HFFc6 (cell line): ENCODE measurements at regions not wholly inside any gene's neighbourhood (a gene's known extent, or its start where the extent isn't known, plus 50 kb on each side); places are given as distances from the start of the nearest gene placed in this dataset.

ENCODE experiments used
- DNase-seq: peaks from one replicate; pipeline ENCODE4 v3.0.0-alpha.2; 2018
- H3K27ac Mint-ChIP-seq: 2 replicates; pipeline ENCODE4 v1.8.0; 2020; ENCODE audit warnings: mild to moderate bottlenecking, mixed read lengths
- H3K27me3 Mint-ChIP-seq: 2 replicates; pipeline ENCODE4 v1.8.0; 2021; ENCODE audit warnings: mild to moderate bottlenecking, moderate library complexity, mixed read lengths; ENCODE audit not compliant: insufficient read depth
- H3K36me3 Mint-ChIP-seq: 2 replicates; pipeline ENCODE4 v1.8.0; 2021; ENCODE audit warnings: low read depth, mixed read lengths
- H3K4me1 Mint-ChIP-seq: 2 replicates; pipeline ENCODE4 v1.8.0; 2020; ENCODE audit warnings: low read depth, mixed read lengths
- H3K4me3 Mint-ChIP-seq: 2 replicates; pipeline ENCODE4 v1.8.0; 2020; ENCODE audit warnings: mild to moderate bottlenecking, moderate library complexity, mixed read lengths
- H3K9me3 Mint-ChIP-seq: 2 replicates; pipeline ENCODE4 v1.8.0; 2020; ENCODE audit warnings: mild to moderate bottlenecking, mixed read lengths
- CTCF ChIP-seq: fragments of 200-600 bp; sonication (generic); IDR thresholded peaks from 2 replicates; pipeline ENCODE4 v1.5.0; 2021; ENCODE audit warnings: antibody characterized with exemption, mild to moderate bottlenecking

GRCh38 chr5:135240283-135240633, 158.8 kb downstream of the MACROH2A1 start:
- TF ChIP-seq CTCF, result no peak

GRCh38 chr5:135239453-135240282, 159.4 kb downstream of the MACROH2A1 start:
- Mint-ChIP-seq H3K4me1 (peaks cover 54% of the 10 kb centered on the region), H3K4me3 (no peak overlapping the region), H3K27ac (no peak overlapping the region; the same call in 1 of the 2 replicates), H3K9me3 (no peaks in the 10 kb centered on the region), H3K27me3 (peaks cover 2% of the 10 kb centered on the region), H3K36me3 (peaks cover 5% of the 10 kb centered on the region; the same call in 1 of the 2 replicates)
- no peak for TF ChIP-seq CTCF
- DNase-seq, result no peak

More at GRCh38 chr5:135240283-135240633, 158.8 kb downstream of the MACROH2A1 start:
- no peak for DNase-seq
- Mint-ChIP-seq H3K36me3 (peaks cover 5% of the 10 kb centered on the region; the same call in 1 of the 2 replicates), H3K9me3 (no peaks in the 10 kb centered on the region), H3K4me1 (peaks cover 54% of the 10 kb centered on the region), H3K27ac (no peak overlapping the region; the same call in 1 of the 2 replicates), H3K4me3 (no peak overlapping the region), H3K27me3 (peaks cover 2% of the 10 kb centered on the region)

DNA sequence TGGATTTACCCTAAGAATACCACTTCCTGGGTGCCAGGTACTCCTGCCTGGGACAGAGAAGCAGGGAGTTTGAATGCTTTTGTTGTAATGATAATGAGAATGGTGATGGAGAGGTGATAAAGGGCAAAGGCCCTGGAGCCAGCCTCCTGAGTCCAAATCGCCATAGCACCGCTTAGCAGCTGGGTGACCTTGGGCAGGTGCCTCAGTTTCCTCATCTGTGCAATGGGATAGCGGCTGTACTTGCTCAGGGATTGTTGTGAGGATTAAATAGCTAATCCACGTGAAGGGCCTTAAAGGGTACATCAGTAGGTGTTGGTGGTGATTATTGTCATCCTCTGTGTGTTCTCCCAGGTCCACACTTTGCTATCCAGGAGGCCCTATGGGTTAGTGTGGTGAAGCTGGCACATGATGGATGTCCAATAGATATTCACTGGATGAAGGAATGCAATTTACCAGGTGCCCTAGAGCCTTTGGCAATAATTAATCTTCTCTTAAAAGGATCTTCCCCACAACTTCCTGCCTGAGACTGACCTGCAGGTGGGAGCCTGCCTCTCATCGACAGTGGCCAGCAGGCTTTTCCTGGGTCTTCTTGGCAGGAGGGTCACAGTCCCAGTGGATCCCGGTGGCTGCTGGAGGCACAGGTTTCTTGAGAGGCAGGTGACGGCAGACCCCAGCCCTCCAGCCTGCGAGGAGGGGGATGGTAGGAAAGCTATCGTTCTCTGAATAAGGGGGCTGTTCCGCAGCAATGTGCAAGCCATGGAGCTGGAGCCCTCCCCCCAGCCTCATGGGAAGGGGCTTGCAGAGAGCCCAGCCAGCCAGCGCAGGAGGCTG, 160.2 kb downstream of the MACROH2A1 start:
- H3K4me1 Mint-ChIP-seq, result peaks cover 54% of the 10 kb centered on the region
- peaks cover 4% of the 10 kb centered on the region for H3K27me3 Mint-ChIP-seq
- no peak overlapping the region for H3K27ac Mint-ChIP-seq
- peaks cover 5% of the 10 kb centered on the region; the same call in 1 of the 2 replicates for H3K36me3 Mint-ChIP-seq
- H3K4me3 Mint-ChIP-seq, result no peak overlapping the region
- no peak for TF ChIP-seq CTCF
- no peak for DNase-seq
- no peaks in the 10 kb centered on the region for H3K9me3 Mint-ChIP-seq

DNA sequence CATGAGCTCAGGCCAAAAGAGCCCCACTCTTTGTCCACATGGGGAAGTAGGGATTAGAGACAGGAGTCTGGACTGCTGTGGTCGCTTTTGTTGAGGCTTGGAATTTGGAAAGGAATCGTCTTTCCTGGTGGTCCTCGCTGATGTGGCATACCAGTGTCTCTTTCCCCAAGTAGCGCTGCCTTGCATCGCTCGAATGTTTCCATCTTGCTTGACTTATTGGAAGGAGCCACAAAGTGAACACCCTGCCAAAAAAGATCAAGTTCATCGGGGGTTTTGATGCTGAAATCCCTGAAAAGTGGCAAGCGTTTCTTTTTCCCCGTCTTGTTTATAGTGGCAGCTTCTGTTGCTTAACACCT, 161.3 kb downstream of the MACROH2A1 start:
- Mint-ChIP-seq H3K27ac (no peak overlapping the region), H3K36me3 (peaks cover 5% of the 10 kb centered on the region; the same call in 1 of the 2 replicates), H3K27me3 (peaks cover 4% of the 10 kb centered on the region), H3K4me1 (peaks cover 50% of the 10 kb centered on the region), H3K4me3 (no peak overlapping the region), H3K9me3 (no peaks in the 10 kb centered on the region)
- no peak for DNase-seq
- no peak for TF ChIP-seq CTCF

DNA sequence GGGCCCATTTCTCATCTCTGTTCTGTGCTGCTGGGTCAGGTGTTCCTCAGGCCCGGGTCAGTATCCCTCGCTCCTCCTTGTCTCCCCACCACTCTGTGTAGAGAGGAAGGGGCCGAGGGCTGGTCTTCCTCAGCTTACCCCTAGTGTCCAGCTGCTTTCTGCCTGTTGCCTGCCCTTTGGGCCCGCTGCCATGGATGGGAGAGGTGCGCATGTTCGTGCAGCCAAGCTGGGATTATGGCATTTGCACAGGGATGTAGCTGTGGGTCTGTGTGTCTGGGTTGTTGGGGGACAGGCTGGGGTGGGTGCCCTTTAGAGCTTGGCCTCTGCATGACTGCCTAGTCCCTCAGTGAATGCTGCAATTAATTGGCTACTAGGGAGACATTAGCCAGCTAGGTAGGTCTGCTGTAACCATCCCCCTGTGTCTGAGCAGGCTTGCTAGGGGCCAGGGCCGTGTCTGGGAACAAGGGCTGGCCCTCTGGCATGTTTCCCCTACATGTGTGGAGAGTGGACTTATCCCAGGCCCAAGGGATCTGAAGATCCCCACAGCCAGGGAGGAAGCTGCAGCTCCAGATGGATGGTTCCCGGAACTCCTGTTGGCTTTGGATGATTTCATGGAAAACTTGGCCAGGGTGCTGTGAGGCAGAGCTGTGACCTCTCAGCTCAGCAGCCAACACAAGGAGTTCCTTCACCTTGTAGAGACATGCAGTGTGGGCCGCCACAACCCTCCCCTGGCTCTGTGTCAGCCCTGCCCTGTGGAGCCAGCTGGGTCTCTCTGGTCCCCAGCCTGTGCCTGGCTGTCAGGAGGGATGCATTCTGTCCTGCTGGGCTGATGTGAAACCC, 161.9 kb downstream of the MACROH2A1 start:
- no peak for TF ChIP-seq CTCF
- Mint-ChIP-seq H3K4me3 (no peak overlapping the region), H3K9me3 (no peaks in the 10 kb centered on the region), H3K36me3 (peaks cover 5% of the 10 kb centered on the region; the same call in 1 of the 2 replicates), H3K27ac (no peak overlapping the region), H3K27me3 (peaks cover 4% of the 10 kb centered on the region), H3K4me1 (peaks cover 44% of the 10 kb centered on the region)
- no peak for DNase-seq
